Cardiac fibroblast (primary cell): ENCODE measurements at regions not wholly inside any gene's neighbourhood (a gene's known extent, or its start where the extent isn't known, plus 50 kb on each side); places are given as distances from the start of the nearest gene placed in this dataset.

Experiments used
- DNase-seq, 2 donors: peaks; one replicate each; pipeline versions ENCODE4 v3.0.0 to v3.0.0-alpha.2; 2010; ENCODE audit warnings: low read depth in 2 of 2
- H3K4me3 ChIP-seq, 2 donors: replicated peaks in 1 of 2; 1 replicate in 1 of 2; 2 replicates in 1 of 2; pipeline ENCODE4 v1.5.1; 2011; ENCODE audit warnings: low read depth in 2 of 2, low read length in 2 of 2, mild to moderate bottlenecking in 2 of 2, moderate library complexity in 1 of 2
- CTCF ChIP-seq: IDR thresholded peaks from one replicate; pipeline ENCODE4 v1.5.1; 2011; ENCODE audit warnings: low read depth, mild to moderate bottlenecking, low read length, inconsistent platforms

- no peak for TF ChIP-seq CTCF
- H3K4me3 ChIP-seq, result no peak overlapping the region
- DNase-seq, result no peak
These were observed 111.4 kb downstream of the ZNF326 start for GRCh38 chr1:90106311-90106710.

- no peak for DNase-seq
- no peak for TF ChIP-seq CTCF
- no peak overlapping the region for H3K4me3 ChIP-seq
These were observed 110.1 kb downstream of the ZNF326 start for GRCh38 chr1:90104941-90105538.

GRCh38 chr1:90100566-90100965 lies 105.7 kb downstream of the ZNF326 start:
- no peak for TF ChIP-seq CTCF
- H3K4me3 ChIP-seq, result no peak overlapping the region
- DNase-seq, result peak in 1 of 2 donors; percentile 26

- no peak overlapping the region for H3K4me3 ChIP-seq
- no peak for DNase-seq
- no peak for TF ChIP-seq CTCF
These were observed 97.5 kb downstream of the ZNF326 start for GRCh38 chr1:90092441-90092840.
